ENCODE measurements at regions not wholly inside any gene's neighbourhood (a gene's known extent, or its start where the extent isn't known, plus 50 kb on each side); places are given as distances from the start of the nearest gene placed in this dataset.

- DNase-seq: peak; percentile 67
Measured at GRCh38 chr14:75333606-75334548, 55.2 kb downstream of the FOS start.

GRCh38 chr14:75334549-75335051, 56.0 kb downstream of the FOS start:
- no peak for DNase-seq

DNA sequence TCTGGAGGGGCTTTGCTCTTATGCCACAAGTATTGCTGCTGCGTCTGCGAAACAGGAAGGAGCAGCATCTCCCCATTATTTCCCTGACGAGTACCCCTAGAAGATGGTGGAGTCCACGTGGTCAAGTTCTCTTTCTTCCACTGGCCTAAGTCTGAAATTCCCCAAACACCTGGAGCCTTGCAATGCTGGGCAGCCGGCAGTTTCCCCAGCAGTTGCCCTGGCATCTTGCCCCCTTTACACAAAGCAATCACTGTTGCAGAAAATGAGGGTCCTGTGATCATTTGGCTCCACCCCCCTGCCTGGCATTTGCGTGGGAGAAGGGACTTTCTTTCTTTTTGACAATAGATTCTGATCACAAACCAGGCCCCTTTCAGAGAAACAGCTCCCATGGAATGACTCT, 56.9 kb downstream of the FOS start:
- no peak for DNase-seq

DNA sequence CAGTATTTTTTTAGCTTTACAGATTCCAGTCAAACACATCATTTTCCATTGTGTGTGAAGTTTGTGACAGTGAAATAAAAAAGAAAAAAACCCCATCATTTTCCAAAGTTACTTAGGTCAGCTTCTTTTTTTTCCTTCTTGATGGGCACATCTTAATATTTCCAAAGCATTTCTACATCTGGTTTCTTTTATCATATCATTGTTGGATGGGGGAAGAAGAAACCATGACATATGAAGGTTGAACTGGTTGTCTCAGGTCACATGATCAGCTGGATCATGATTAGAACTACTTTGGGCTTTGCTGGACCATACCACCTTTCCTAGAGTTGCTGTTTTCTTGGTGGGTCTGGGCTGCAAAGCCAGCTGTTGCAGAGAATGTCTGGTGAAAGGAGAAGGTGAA, 59.8 kb downstream of the FOS start:
- no peak for DNase-seq

GRCh38 chr14:75339059-75339458, 60.4 kb downstream of the FOS start:
- no peak for DNase-seq

GRCh38 chr14:75340921-75341320, 62.3 kb downstream of the FOS start:
- no peak for DNase-seq

- DNase-seq: no peak
Measured at GRCh38 chr14:75341620-75342019, 63.0 kb downstream of the FOS start.

- no peak for DNase-seq
Measured at GRCh38 chr14:75342762-75343599, 64.4 kb downstream of the FOS start.

- DNase-seq: no peak
Measured at GRCh38 chr14:75343911-75344310, 65.3 kb downstream of the FOS start.

GRCh38 chr14:75344411-75344810, 65.8 kb downstream of the FOS start:
- DNase-seq: no peak

GRCh38 chr14:75350505-75351060, 72.0 kb downstream of the FOS start:
- no peak for DNase-seq

- DNase-seq: no peak
Measured at GRCh38 chr14:75359098-75359497, 68.7 kb upstream of the JDP2 start.

GRCh38 chr14:75361041-75361440, 66.8 kb upstream of the JDP2 start:
- DNase-seq: no peak

GRCh38 chr14:75361751-75362433, 65.9 kb upstream of the JDP2 start:
- DNase-seq: no peak

GRCh38 chr14:75363130-75363529, 64.7 kb upstream of the JDP2 start:
- DNase-seq: no peak

GRCh38 chr14:75363570-75364227, 64.1 kb upstream of the JDP2 start:
- no peak for DNase-seq

DNA sequence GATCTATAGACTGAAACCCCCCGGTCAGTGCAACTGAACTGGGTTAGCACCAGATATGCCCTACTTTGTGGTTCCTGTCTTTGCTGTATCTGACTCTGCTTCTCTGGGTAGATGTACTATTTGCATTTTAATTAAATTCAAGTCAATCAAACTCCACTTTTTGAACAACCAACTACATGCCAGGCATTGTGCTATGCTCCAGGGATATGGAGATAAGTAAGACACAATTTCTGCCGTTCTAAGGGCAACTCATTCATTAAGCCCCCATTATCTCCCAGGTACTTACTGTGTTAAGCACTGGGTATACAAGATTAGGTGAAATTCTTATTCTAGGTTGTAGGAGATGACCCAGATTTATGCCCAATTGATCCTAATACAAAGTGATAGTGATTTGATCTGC, 62.7 kb upstream of the JDP2 start:
- DNase-seq: no peak

DNA sequence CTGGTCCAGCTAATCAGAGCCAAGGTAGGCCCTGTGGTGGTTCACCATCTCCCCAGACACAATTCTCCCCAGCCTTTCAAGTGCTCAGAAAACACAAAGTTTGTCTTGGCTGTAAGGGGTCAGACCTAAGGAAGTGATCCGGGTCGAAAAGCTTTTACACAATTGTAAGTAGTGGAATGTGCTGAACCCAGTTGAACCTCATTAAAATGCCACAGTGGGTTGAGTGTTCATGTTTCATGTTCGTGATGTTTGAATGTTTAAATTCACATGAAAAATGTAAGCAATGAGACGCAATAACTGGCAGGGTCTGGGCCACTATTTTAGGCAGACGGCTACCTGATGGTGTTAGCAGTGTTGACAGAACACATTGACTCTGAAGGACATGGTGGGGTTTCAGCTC, 60.9 kb upstream of the JDP2 start:
- no peak for DNase-seq

GRCh38 chr14:75368333-75368732, 59.5 kb upstream of the JDP2 start:
- DNase-seq: no peak

- DNase-seq: no peak
Measured at GRCh38 chr14:75369506-75369905, 58.3 kb upstream of the JDP2 start.

GRCh38 chr14:75370416-75371205, 57.2 kb upstream of the JDP2 start:
- no peak for DNase-seq

All from activated gamma-delta T cell treated with Interleukin-2 at 50 U/mL for 16 hours (primary cell).